ENCODE measurements at regions not wholly inside any gene's neighbourhood (a gene's known extent, or its start where the extent isn't known, plus 50 kb on each side); places are given as distances from the start of the nearest gene placed in this dataset.

GRCh38 chr10:3946234-3947229 is 161.5 kb upstream of the KLF6 start:
- Histone ChIP-seq H3K36me3 (ENCODE audit: control insufficient read depth, low read length) (no peaks in the 10 kb centered on the region), H3K4me3 (ENCODE audit: low read length) (no peak overlapping the region), H3K4me2 (ENCODE audit: low read length) (no peak overlapping the region), H3K79me2 (ENCODE audit: control insufficient read depth, low read length) (no peaks in the 10 kb centered on the region), H3K9me2 (replicated peaks; ENCODE audit: control insufficient read depth, low read length) (no peaks in the 10 kb centered on the region), H3K27me3 (ENCODE audit: control insufficient read depth, low read length) (no peaks in the 10 kb centered on the region), H3K4me1 (ENCODE audit: control insufficient read depth, low read length) (no peaks in the 10 kb centered on the region), H3K9me3 (ENCODE audit: control insufficient read depth, insufficient read depth, low read length) (no peaks in the 10 kb centered on the region), H3K27ac (ENCODE audit: low read depth, low read length) (no peak overlapping the region), H3F3A (ENCODE audit: control insufficient read depth, insufficient read depth) (no peaks in the 10 kb centered on the region), H4K20me1 (ENCODE audit: control insufficient read depth, insufficient read depth, low read depth, low read length) (no peaks in the 10 kb centered on the region)
- no peak for TF ChIP-seq EZH2phosphoT487 (IDR thresholded peaks at IDR 0.05; ENCODE audit: borderline replicate concordance, low read length)
- TF ChIP-seq CTCF (IDR thresholded peaks at IDR 0.05; ENCODE audit: low read depth, low read length, poor library complexity, severe bottlenecking), result no peak

- Histone ChIP-seq H3K4me3 (ENCODE audit: low read length) (no peak overlapping the region), H3K27me3 (ENCODE audit: control insufficient read depth, low read length) (no peaks in the 10 kb centered on the region), H3K4me2 (ENCODE audit: low read length) (no peak overlapping the region), H3K9me2 (replicated peaks; ENCODE audit: control insufficient read depth, low read length) (no peaks in the 10 kb centered on the region), H3K4me1 (ENCODE audit: control insufficient read depth, low read length) (no peaks in the 10 kb centered on the region), H3K9me3 (ENCODE audit: control insufficient read depth, insufficient read depth, low read length) (no peaks in the 10 kb centered on the region), H4K20me1 (ENCODE audit: control insufficient read depth, insufficient read depth, low read depth, low read length) (no peaks in the 10 kb centered on the region), H3F3A (ENCODE audit: control insufficient read depth, insufficient read depth) (no peaks in the 10 kb centered on the region), H3K36me3 (ENCODE audit: control insufficient read depth, low read length) (no peaks in the 10 kb centered on the region), H3K27ac (ENCODE audit: low read depth, low read length) (no peak overlapping the region), H3K79me2 (ENCODE audit: control insufficient read depth, low read length) (no peaks in the 10 kb centered on the region)
- TF ChIP-seq EZH2phosphoT487 (IDR thresholded peaks at IDR 0.05; ENCODE audit: borderline replicate concordance, low read length) (no peak), CTCF (IDR thresholded peaks at IDR 0.05; ENCODE audit: low read depth, low read length, poor library complexity, severe bottlenecking) (no peak)
Observed at GRCh38 chr10:3945026-3945425, 160.0 kb upstream of the KLF6 start.

GRCh38 chr10:3944591-3944990 is 159.6 kb upstream of the KLF6 start:
- H3F3A ChIP-seq (ENCODE audit: control insufficient read depth, insufficient read depth), result no peaks in the 10 kb centered on the region
- no peaks in the 10 kb centered on the region for H3K9me2 ChIP-seq (replicated peaks; ENCODE audit: control insufficient read depth, low read length)
- H3K79me2 ChIP-seq (ENCODE audit: control insufficient read depth, low read length), result no peaks in the 10 kb centered on the region
- H3K4me2 ChIP-seq (ENCODE audit: low read length), result no peak overlapping the region
- H3K4me1 ChIP-seq (ENCODE audit: control insufficient read depth, low read length), result no peaks in the 10 kb centered on the region
- no peaks in the 10 kb centered on the region for H3K9me3 ChIP-seq (ENCODE audit: control insufficient read depth, insufficient read depth, low read length)
- no peaks in the 10 kb centered on the region for H3K27me3 ChIP-seq (ENCODE audit: control insufficient read depth, low read length)
- H3K4me3 ChIP-seq (ENCODE audit: low read length), result no peak overlapping the region
- no peak overlapping the region for H3K27ac ChIP-seq (ENCODE audit: low read depth, low read length)
- no peaks in the 10 kb centered on the region for H3K36me3 ChIP-seq (ENCODE audit: control insufficient read depth, low read length)
- no peaks in the 10 kb centered on the region for H4K20me1 ChIP-seq (ENCODE audit: control insufficient read depth, insufficient read depth, low read depth, low read length)
- TF ChIP-seq EZH2phosphoT487 (IDR thresholded peaks at IDR 0.05; ENCODE audit: borderline replicate concordance, low read length) (no peak), CTCF (IDR thresholded peaks at IDR 0.05; ENCODE audit: low read depth, low read length, poor library complexity, severe bottlenecking) (no peak)
